Aorta (tissue), 5 donors: ENCODE measurements at regions not wholly inside any gene's neighbourhood (a gene's known extent, or its start where the extent isn't known, plus 50 kb on each side); places are given as distances from the start of the nearest gene placed in this dataset.
"Not testable (repeated sequence)": the region's sequence is repeated elsewhere in the genome, so short reads cannot be mapped to it uniquely, and the experiment has no call there.

Experiments used
- ATAC-seq: fragments of 200-7000 bp; cut with Tn5 transposase; one replicate; pipeline ENCODE4 v1.9.1; 2022; ENCODE audit warnings: moderate library complexity; ENCODE audit not compliant: low FRiP score
- DNase-seq, 2 donors: peaks; one replicate each; pipeline ENCODE4 v3.0.0-alpha.2; 2020
- H3K27ac ChIP-seq, 2 donors: one replicate each; pipeline ENCODE4 v1.5.1; 2013; ENCODE audit warnings: low read length in 2 of 2, mild to moderate bottlenecking in 2 of 2, moderate library complexity in 2 of 2, control low read depth in 1 of 2, inconsistent platforms in 1 of 2, low read depth in 1 of 2
- H3K27me3 ChIP-seq, 2 donors: one replicate each; pipeline ENCODE4 v1.6.1; 2013; ENCODE audit warnings: control low read depth in 1 of 2, low read length in 1 of 2, mild to moderate bottlenecking in 1 of 2, moderate library complexity in 1 of 2; ENCODE audit not compliant: insufficient read depth in 2 of 2, control insufficient read depth in 1 of 2
- H3K36me3 ChIP-seq, 2 donors: one replicate each; pipeline ENCODE4 v1.6.1; 2013; ENCODE audit warnings: control low read depth in 1 of 2, low read length in 1 of 2, mild to moderate bottlenecking in 1 of 2; ENCODE audit not compliant: insufficient read depth in 2 of 2, control insufficient read depth in 1 of 2
- H3K4me1 ChIP-seq, 2 donors: one replicate each; pipeline ENCODE4 v1.6.1; 2013; ENCODE audit warnings: low read length in 2 of 2, control low read depth in 1 of 2, mild to moderate bottlenecking in 1 of 2, moderate library complexity in 1 of 2; ENCODE audit not compliant: insufficient read depth in 2 of 2, control insufficient read depth in 1 of 2
- H3K4me3 ChIP-seq, 2 donors: one replicate each; pipeline ENCODE4 v1.5.1; 2013; ENCODE audit warnings: low read length in 2 of 2, control low read depth in 1 of 2, mild to moderate bottlenecking in 1 of 2
- H3K9me3 ChIP-seq: one replicate; pipeline ENCODE4 v1.6.1; 2013; ENCODE audit warnings: mild to moderate bottlenecking, low read length; ENCODE audit not compliant: control insufficient read depth
- WGBS, 2 donors: extraction: QIAGEN DNeasy Blood & Tissue Kit; methylation state at CpG; one replicate each; pipeline ENCODE4 v1.1.7; 2013; 5-methylcytosine and 5-hydroxymethylcytosine counted together
- intact Hi-C, 2 donors: fragments of 100-400 bp; cut with DNase I; formaldehyde crosslinking; loops; one replicate each; pipeline versions ENCODE4 v1.14.2 to v1.15.0; 2022
- donor health status: healthy with polysubstance abuse.
- donor health status: Bipolar disorder and iron deficiency.
- donor health status: DM: no; HTN: no; CAD: no.
- donor health status: DM: no; HTN: no; CAD: no.
- donor health status: DM: yes; HTN: yes; CAD: no.

GRCh38 chr6:6751266-6751596 lies 162.7 kb downstream of the LY86 start:
- ATAC-seq (no peak), DNase-seq (no peak)
- Histone ChIP-seq H3K36me3 (no peaks in the 10 kb centered on the region), H3K27me3 (no peaks in the 10 kb centered on the region), H3K9me3 (no peaks in the 10 kb centered on the region), H3K27ac (no peak overlapping the region), H3K4me3 (no peak overlapping the region), H3K4me1 (no peaks in the 10 kb centered on the region)
- intact Hi-C loops = no loop called here
- WGBS, 2 donors = 75 to 85% methylated on average over 2 of the region's 2 CpGs

- DNase-seq = no peak
- WGBS, 2 donors = 44 to 49% methylated on average over 8 of the region's 8 CpGs
Measured at GRCh38 chr6:6751619-6752023, 163.1 kb downstream of the LY86 start.

GRCh38 chr6:6752129-6752528 lies 163.6 kb downstream of the LY86 start:
- H3K4me1 ChIP-seq = no peaks in the 10 kb centered on the region
- H3K9me3 ChIP-seq = no peaks in the 10 kb centered on the region
- intact Hi-C loops = no loop called here
- no peaks in the 10 kb centered on the region for H3K36me3 ChIP-seq
- DNase-seq (no peak), ATAC-seq (no peak)
- H3K4me3 ChIP-seq = no peak overlapping the region
- no peak overlapping the region for H3K27ac ChIP-seq
- WGBS, 2 donors = 35 to 37% methylated on average over 4 of the region's 4 CpGs
- H3K27me3 ChIP-seq = no peaks in the 10 kb centered on the region

More at GRCh38 chr6:6751619-6752023, 163.1 kb downstream of the LY86 start:
- Histone ChIP-seq H3K27me3 (no peaks in the 10 kb centered on the region), H3K27ac (no peak overlapping the region), H3K4me1 (no peaks in the 10 kb centered on the region), H3K9me3 (no peaks in the 10 kb centered on the region), H3K4me3 (no peak overlapping the region), H3K36me3 (no peaks in the 10 kb centered on the region)
- intact Hi-C loops = no loop called here
- no peak for ATAC-seq

GRCh38 chr6:6753301-6753700 lies 164.8 kb downstream of the LY86 start:
- Histone ChIP-seq H3K36me3 (no peaks in the 10 kb centered on the region), H3K4me1 (no peaks in the 10 kb centered on the region), H3K9me3 (no peaks in the 10 kb centered on the region), H3K27me3 (no peaks in the 10 kb centered on the region), H3K4me3 (no peak overlapping the region), H3K27ac (no peak overlapping the region)
- DNase-seq = no peak
- no peak for ATAC-seq
- WGBS, 2 donors = 95% methylated on average over 8 of the region's 8 CpGs
- intact Hi-C loops = no loop called here

GRCh38 chr6:6756526-6756925 lies 168.0 kb downstream of the LY86 start:
- Histone ChIP-seq H3K27ac (no peak overlapping the region), H3K36me3 (no peaks in the 10 kb centered on the region), H3K9me3 (no peaks in the 10 kb centered on the region), H3K4me3 (no peak overlapping the region), H3K27me3 (no peaks in the 10 kb centered on the region), H3K4me1 (no peaks in the 10 kb centered on the region)
- DNase-seq = no peak
- 66 to 72% methylated on average over 3 of the region's 3 CpGs for WGBS, 2 donors
- no peak for ATAC-seq
- intact Hi-C loops = no loop called here

GRCh38 chr6:6758546-6758914 lies 170.0 kb downstream of the LY86 start:
- Histone ChIP-seq H3K27ac (no peak overlapping the region), H3K27me3 (no peaks in the 10 kb centered on the region), H3K36me3 (no peaks in the 10 kb centered on the region), H3K4me3 (no peak overlapping the region), H3K9me3 (no peaks in the 10 kb centered on the region), H3K4me1 (no peaks in the 10 kb centered on the region)
- intact Hi-C loops = no loop called here
- DNase-seq = no peak
- ATAC-seq = no peak
- 56 to 59% methylated on average over 3 of the region's 3 CpGs for WGBS, 2 donors

GRCh38 chr6:6758915-6759654 lies 170.6 kb downstream of the LY86 start:
- WGBS, 2 donors = 22 to 27% methylated on average over 22 of the region's 22 CpGs
- ATAC-seq = peak; percentile 86
- Histone ChIP-seq H3K9me3 (no peaks in the 10 kb centered on the region), H3K4me1 (no peaks in the 10 kb centered on the region), H3K4me3 (no peak overlapping the region), H3K27me3 (no peaks in the 10 kb centered on the region), H3K27ac (no peak overlapping the region), H3K36me3 (no peaks in the 10 kb centered on the region)
- intact Hi-C loops = no loop called here
- no peak for DNase-seq

- Histone ChIP-seq H3K27ac (no peak overlapping the region), H3K27me3 (no peaks in the 10 kb centered on the region), H3K36me3 (no peaks in the 10 kb centered on the region), H3K9me3 (no peaks in the 10 kb centered on the region), H3K4me3 (no peak overlapping the region), H3K4me1 (no peaks in the 10 kb centered on the region)
- ATAC-seq (no peak), DNase-seq (no peak)
- WGBS, 2 donors = 83 to 86% methylated on average over 3 of the region's 3 CpGs
- intact Hi-C loops = no loop called here
Measured at GRCh38 chr6:6760002-6760401, 171.5 kb downstream of the LY86 start.

- ATAC-seq, H3K4me1 ChIP-seq, H3K36me3 ChIP-seq, H3K27ac ChIP-seq, H3K27me3 ChIP-seq, H3K4me3 ChIP-seq, DNase-seq, H3K9me3 ChIP-seq, intact Hi-C loops: not testable (repeated sequence)
- WGBS, 2 donors = 87 to 91% methylated on average over 27 of the region's 27 CpGs
Measured at GRCh38 chr6:6762566-6762965, 174.0 kb downstream of the LY86 start.
